ENCODE measurements at regions not wholly inside any gene's neighbourhood (a gene's known extent, or its start where the extent isn't known, plus 50 kb on each side); places are given as distances from the start of the nearest gene placed in this dataset.

DNA sequence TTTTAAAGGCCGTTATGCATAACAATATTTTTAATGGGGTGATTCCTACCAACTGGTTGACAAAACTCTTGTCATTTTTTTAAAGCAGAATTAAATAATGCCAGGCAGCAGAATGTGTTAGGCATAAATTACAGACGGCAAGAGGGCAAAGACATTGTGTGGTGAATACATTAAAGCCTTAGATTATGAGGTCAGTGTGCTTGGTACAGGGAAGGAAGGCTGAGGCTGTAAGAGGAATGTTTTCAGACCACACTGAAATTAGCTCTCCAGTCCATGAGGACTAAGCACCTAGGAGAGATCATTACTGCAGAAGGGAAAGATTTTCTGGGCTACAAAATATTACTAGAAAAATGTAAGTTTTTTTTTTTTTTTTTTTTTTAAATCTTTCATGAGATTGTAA, 312.8 kb upstream of the PRKCQ start:
- in situ Hi-C loops (cut with HindIII; ENCODE audit: extremely low pct_ligation_motif_present, low pct_unique_long_range_greater_than_20kb): no loop called here
- no peaks in the 10 kb centered on the region for H3K79me2 ChIP-seq (ENCODE audit: insufficient read depth, low read length)
- H3K9me3 ChIP-seq (ENCODE audit: low read length): no peaks in the 10 kb centered on the region
- H3K4me1 ChIP-seq (ENCODE audit: insufficient read depth, low read length): no peaks in the 10 kb centered on the region
- no peak overlapping the region for H3K4me2 ChIP-seq (ENCODE audit: low read depth, low read length)
- ATAC-seq (no peak), FAIRE-seq (no peak), DNase-seq (ENCODE audit: low spot score) (no peak)
- no peak overlapping the region for H3K27ac ChIP-seq (ENCODE audit: extremely low read length, insufficient read depth, low read length)
- H4K20me1 ChIP-seq (ENCODE audit: insufficient read depth, low read length): no peaks in the 10 kb centered on the region
- no peak overlapping the region for H3K4me3 ChIP-seq (replicated peaks in 1 of 3; ENCODE audit: insufficient read depth in 1 of 3, low read depth in 2 of 3, low read length in 3 of 3)
- H3K36me3 ChIP-seq (replicated peaks in 1 of 2; ENCODE audit: control insufficient read depth in 1 of 2, insufficient read depth in 2 of 2, low read length in 2 of 2): no peaks in the 10 kb centered on the region
- WGBS (ENCODE audit: low lambda C conversion rate): 0% methylated on average over 2 of the region's 2 CpGs
- CTCF ChIA-PET (ENCODE audit: low intra/inter-chr PET ratio, low total read pairs): interaction anchor here (0.6 kb wide), 1 partner anchor 77 kb away, joined by 3 read pairs; no protein-coding TSS in a partner anchor
- no peak overlapping the region for H3K9ac ChIP-seq (ENCODE audit: insufficient read depth, low read depth, low read length)
- no peak overlapping the region for H2AFZ ChIP-seq (ENCODE audit: low read length)
- POLR2A ChIA-PET: no interaction called here
- intact Hi-C loops (cut with micrococcal nuclease; ENCODE audit: unreplicated experiment): no loop called here
- BruUV-seq (replicated peaks): no TSS peak
- no peaks in the 10 kb centered on the region; a peak in 1 of 5 replicates for H3K27me3 ChIP-seq (ENCODE audit: control insufficient read depth in 1 of 2, insufficient read depth in 2 of 2, low read length in 2 of 2)
- TF ChIP-seq, protein P1, sequence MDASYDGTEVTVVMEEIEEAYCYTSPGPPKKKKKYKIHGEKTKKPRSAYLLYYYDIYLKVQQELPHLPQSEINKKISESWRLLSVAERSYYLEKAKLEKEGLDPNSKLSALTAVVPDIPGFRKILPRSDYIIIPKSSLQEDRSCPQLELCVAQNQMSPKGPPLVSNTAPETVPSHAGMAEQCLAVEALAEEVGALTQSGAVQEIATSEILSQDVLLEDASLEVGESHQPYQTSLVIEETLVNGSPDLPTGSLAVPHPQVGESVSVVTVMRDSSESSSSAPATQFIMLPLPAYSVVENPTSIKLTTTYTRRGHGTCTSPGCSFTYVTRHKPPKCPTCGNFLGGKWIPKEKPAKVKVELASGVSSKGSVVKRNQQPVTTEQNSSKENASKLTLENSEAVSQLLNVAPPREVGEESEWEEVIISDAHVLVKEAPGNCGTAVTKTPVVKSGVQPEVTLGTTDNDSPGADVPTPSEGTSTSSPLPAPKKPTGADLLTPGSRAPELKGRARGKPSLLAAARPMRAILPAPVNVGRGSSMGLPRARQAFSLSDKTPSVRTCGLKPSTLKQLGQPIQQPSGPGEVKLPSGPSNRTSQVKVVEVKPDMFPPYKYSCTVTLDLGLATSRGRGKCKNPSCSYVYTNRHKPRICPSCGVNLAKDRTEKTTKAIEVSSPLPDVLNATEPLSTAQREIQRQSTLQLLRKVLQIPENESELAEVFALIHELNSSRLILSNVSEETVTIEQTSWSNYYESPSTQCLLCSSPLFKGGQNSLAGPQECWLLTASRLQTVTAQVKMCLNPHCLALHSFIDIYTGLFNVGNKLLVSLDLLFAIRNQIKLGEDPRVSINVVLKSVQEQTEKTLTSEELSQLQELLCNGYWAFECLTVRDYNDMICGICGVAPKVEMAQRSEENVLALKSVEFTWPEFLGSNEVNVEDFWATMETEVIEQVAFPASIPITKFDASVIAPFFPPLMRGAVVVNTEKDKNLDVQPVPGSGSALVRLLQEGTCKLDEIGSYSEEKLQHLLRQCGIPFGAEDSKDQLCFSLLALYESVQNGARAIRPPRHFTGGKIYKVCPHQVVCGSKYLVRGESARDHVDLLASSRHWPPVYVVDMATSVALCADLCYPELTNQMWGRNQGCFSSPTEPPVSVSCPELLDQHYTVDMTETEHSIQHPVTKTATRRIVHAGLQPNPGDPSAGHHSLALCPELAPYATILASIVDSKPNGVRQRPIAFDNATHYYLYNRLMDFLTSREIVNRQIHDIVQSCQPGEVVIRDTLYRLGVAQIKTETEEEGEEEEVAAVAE (CRISPR knock-in tag; IDR thresholded peaks at IDR 0.05; ENCODE audit: borderline replicate concordance): no peak
- TF ChIP-seq TMF1 (CRISPR knock-in tag; IDR thresholded peaks at IDR 0.05; ENCODE audit: low read depth) (no peak), ZNF850 (CRISPR knock-in tag; conservative IDR thresholded peaks at IDR 0.05) (no peak), ZNF672 (CRISPR knock-in tag; IDR thresholded peaks at IDR 0.05) (no peak), ZHX2 (IDR thresholded peaks at IDR 0.05; ENCODE audit: low read depth) (no peak), ZHX2 (CRISPR knock-in tag; IDR thresholded peaks at IDR 0.05; ENCODE audit: borderline replicate concordance) (no peak), ZNF570 (CRISPR knock-in tag; IDR thresholded peaks at IDR 0.05; ENCODE audit: borderline replicate concordance) (no peak), FOXA1 (IDR thresholded peaks at IDR 0.05) (no peak), FOXA1 (CRISPR knock-in tag; IDR thresholded peaks at IDR 0.05) (no peak), ZNF878 (CRISPR knock-in tag; IDR thresholded peaks at IDR 0.05) (no peak), ZNF749 (CRISPR knock-in tag; IDR thresholded peaks at IDR 0.05; ENCODE audit: borderline replicate concordance) (no peak)
- TF ChIP-seq, protein P2, sequence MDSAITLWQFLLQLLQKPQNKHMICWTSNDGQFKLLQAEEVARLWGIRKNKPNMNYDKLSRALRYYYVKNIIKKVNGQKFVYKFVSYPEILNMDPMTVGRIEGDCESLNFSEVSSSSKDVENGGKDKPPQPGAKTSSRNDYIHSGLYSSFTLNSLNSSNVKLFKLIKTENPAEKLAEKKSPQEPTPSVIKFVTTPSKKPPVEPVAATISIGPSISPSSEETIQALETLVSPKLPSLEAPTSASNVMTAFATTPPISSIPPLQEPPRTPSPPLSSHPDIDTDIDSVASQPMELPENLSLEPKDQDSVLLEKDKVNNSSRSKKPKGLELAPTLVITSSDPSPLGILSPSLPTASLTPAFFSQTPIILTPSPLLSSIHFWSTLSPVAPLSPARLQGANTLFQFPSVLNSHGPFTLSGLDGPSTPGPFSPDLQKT (CRISPR knock-in tag; IDR thresholded peaks at IDR 0.05; ENCODE audit: borderline replicate concordance): no peak
